Tibial nerve (tissue), 4 donors: ENCODE measurements at regions not wholly inside any gene's neighbourhood (a gene's known extent, or its start where the extent isn't known, plus 50 kb on each side); places are given as distances from the start of the nearest gene placed in this dataset.

ENCODE experiments used
- DNase-seq, 2 donors: peaks; one replicate each; pipeline ENCODE4 v3.0.0-alpha.2; 2019; ENCODE audit warnings: low spot score in 2 of 2
- H3K27ac ChIP-seq, 4 donors: fragments of 200-600 bp; sonication (generic) in 3 of 4; one replicate each; pipeline ENCODE4 v1.5.1; 2017 to 2019; ENCODE audit warnings: mild to moderate bottlenecking in 1 of 4
- H3K27me3 ChIP-seq, 2 donors: fragments of 200-600 bp; sonication (generic) in 1 of 2; one replicate each; pipeline versions ENCODE4 v1.5.1 to v1.6.0; 2017 to 2019
- H3K36me3 ChIP-seq, 3 donors: fragments of 200-600 bp; sonication (generic); one replicate each; pipeline ENCODE4 v1.5.1; 2018 to 2019
- H3K4me1 ChIP-seq, 4 donors: fragments of 200-600 bp; sonication (generic) in 3 of 4; one replicate each; pipeline ENCODE4 v1.5.1; 2017 to 2019
- H3K4me3 ChIP-seq, 4 donors: fragments of 200-600 bp; sonication (generic) in 3 of 4; one replicate each; pipeline ENCODE4 v1.5.1; 2017 to 2019; ENCODE audit warnings: mild to moderate bottlenecking in 1 of 4, moderate library complexity in 1 of 4
- H3K9me3 ChIP-seq, 4 donors: fragments of 200-600 bp; sonication (generic) in 3 of 4; one replicate each; pipeline ENCODE4 v1.5.1; 2017 to 2019
- CTCF ChIP-seq, 5 experiments: fragments of 200-600 bp in 3 of 5; fragments of 450-650 bp in 2 of 5; sonication (generic) in 3 of 5; IDR thresholded peaks; one replicate each; pipeline ENCODE4 v1.5.1; 2016 to 2019; ENCODE audit warnings: antibody characterized with exemption in 5 of 5, mild to moderate bottlenecking in 3 of 5, moderate library complexity in 2 of 5
- EP300 ChIP-seq, 2 donors: sonication (generic); formaldehyde crosslinking; IDR thresholded peaks; one replicate each; pipeline ENCODE4 v1.6.1; 2017; ENCODE audit warnings: antibody characterized with exemption in 2 of 2, mild to moderate bottlenecking in 1 of 2
- POLR2A ChIP-seq, 2 donors: fragments of 450-650 bp; IDR thresholded peaks; one replicate each; pipeline ENCODE4 v1.6.1; 2017; ENCODE audit warnings: antibody characterized with exemption in 2 of 2, mild to moderate bottlenecking in 2 of 2, moderate library complexity in 2 of 2
- WGBS, 2 donors: methylation state at CpG; one replicate each; pipeline ENCODE4 v1.1.5; 2018; 5-methylcytosine and 5-hydroxymethylcytosine counted together

- Histone ChIP-seq H3K27ac (no peak overlapping the region), H3K36me3 (no peaks in the 10 kb centered on the region), H3K4me1 (no peaks in the 10 kb centered on the region), H3K27me3 (no peaks in the 10 kb centered on the region), H3K4me3 (no peak overlapping the region), H3K9me3 (peaks cover 0 to 7% (median 0%) of the 10 kb centered on the region in 4 donors)
- DNase-seq, result no peak
- no peak for TF ChIP-seq EP300 (IDR thresholded peaks at IDR 0.05)
- no peak for TF ChIP-seq POLR2A (IDR thresholded peaks at IDR 0.05)
- no peak for TF ChIP-seq CTCF (IDR thresholded peaks at IDR 0.05)
Measured at GRCh38 chr14:78083837-78084236, 86.3 kb upstream of the NRXN3 start.

GRCh38 chr14:78086342-78086741, 83.8 kb upstream of the NRXN3 start:
- Histone ChIP-seq H3K9me3 (no peaks in the 10 kb centered on the region), H3K27ac (no peak overlapping the region)
- TF ChIP-seq POLR2A (IDR thresholded peaks at IDR 0.05), result no peak
- TF ChIP-seq EP300 (IDR thresholded peaks at IDR 0.05), result no peak
- no peak for TF ChIP-seq CTCF (IDR thresholded peaks at IDR 0.05)

GRCh38 chr14:78088916-78089315, 81.3 kb upstream of the NRXN3 start:
- no peak for DNase-seq
- H3K36me3 ChIP-seq, result no peaks in the 10 kb centered on the region
- H3K27me3 ChIP-seq, result no peaks in the 10 kb centered on the region
- WGBS, 2 donors, result 52 to 64% methylated on average over 3 of the region's 3 CpGs
- no peak overlapping the region for H3K4me3 ChIP-seq
- H3K27ac ChIP-seq, result no peak overlapping the region
- H3K9me3 ChIP-seq, result no peaks in the 10 kb centered on the region
- TF ChIP-seq EP300 (IDR thresholded peaks at IDR 0.05) (no peak), POLR2A (IDR thresholded peaks at IDR 0.05) (no peak), CTCF (IDR thresholded peaks at IDR 0.05) (no peak)
- no peaks in the 10 kb centered on the region for H3K4me1 ChIP-seq

More at GRCh38 chr14:78086342-78086741, 83.8 kb upstream of the NRXN3 start:
- no peaks in the 10 kb centered on the region for H3K27me3 ChIP-seq
- no peaks in the 10 kb centered on the region for H3K4me1 ChIP-seq
- no peaks in the 10 kb centered on the region for H3K36me3 ChIP-seq
- no peak overlapping the region for H3K4me3 ChIP-seq
- WGBS, 2 donors, result 57 to 59% methylated on average over 4 of the region's 4 CpGs
- no peak for DNase-seq

GRCh38 chr14:78090864-78091263, 79.3 kb upstream of the NRXN3 start:
- Histone ChIP-seq H3K36me3 (no peaks in the 10 kb centered on the region), H3K4me1 (no peaks in the 10 kb centered on the region), H3K27me3 (no peaks in the 10 kb centered on the region), H3K9me3 (no peaks in the 10 kb centered on the region), H3K27ac (no peak overlapping the region), H3K4me3 (no peak overlapping the region)
- 62 to 69% methylated on average over 8 of the region's 8 CpGs for WGBS, 2 donors
- DNase-seq, result no peak
- no peak for TF ChIP-seq CTCF (IDR thresholded peaks at IDR 0.05)
- TF ChIP-seq POLR2A (IDR thresholded peaks at IDR 0.05), result no peak
- no peak for TF ChIP-seq EP300 (IDR thresholded peaks at IDR 0.05)

GRCh38 chr14:78091361-78091760, 78.8 kb upstream of the NRXN3 start:
- no peak for DNase-seq
- no peaks in the 10 kb centered on the region for H3K36me3 ChIP-seq
- H3K4me3 ChIP-seq, result no peak overlapping the region
- H3K27me3 ChIP-seq, result no peaks in the 10 kb centered on the region
- H3K4me1 ChIP-seq, result no peaks in the 10 kb centered on the region
- H3K9me3 ChIP-seq, result no peaks in the 10 kb centered on the region
- 87 to 90% methylated on average over 5 of the region's 5 CpGs for WGBS, 2 donors
- H3K27ac ChIP-seq, result no peak overlapping the region
- TF ChIP-seq EP300 (IDR thresholded peaks at IDR 0.05) (no peak), POLR2A (IDR thresholded peaks at IDR 0.05) (no peak), CTCF (IDR thresholded peaks at IDR 0.05) (no peak)
